AG09309 (cell line): ENCODE measurements at regions not wholly inside any gene's neighbourhood (a gene's known extent, or its start where the extent isn't known, plus 50 kb on each side); places are given as distances from the start of the nearest gene placed in this dataset.
A peak's percentile ranks its signal among the peaks of the same experiment; 100 is the strongest.

Source experiments
- DNase-seq: peaks from one replicate; pipeline ENCODE4 v3.0.0-alpha.2; 2010; ENCODE audit warnings: low read depth
- H3K4me3 ChIP-seq: 2 replicates; pipeline ENCODE4 v1.5.1; 2011; ENCODE audit warnings: mild to moderate bottlenecking, low read depth, low read length, moderate library complexity; ENCODE audit not compliant: control insufficient read depth
- TF ChIP-seq, protein P1 (sequence below): IDR thresholded peaks from 2 replicates; pipeline ENCODE4 v1.5.1; 2011; ENCODE audit warnings: mild to moderate bottlenecking, low read depth, low read length, inconsistent platforms; ENCODE audit not compliant: insufficient read depth, control insufficient read depth; ENCODE audit errors: missing control alignments

DNA sequence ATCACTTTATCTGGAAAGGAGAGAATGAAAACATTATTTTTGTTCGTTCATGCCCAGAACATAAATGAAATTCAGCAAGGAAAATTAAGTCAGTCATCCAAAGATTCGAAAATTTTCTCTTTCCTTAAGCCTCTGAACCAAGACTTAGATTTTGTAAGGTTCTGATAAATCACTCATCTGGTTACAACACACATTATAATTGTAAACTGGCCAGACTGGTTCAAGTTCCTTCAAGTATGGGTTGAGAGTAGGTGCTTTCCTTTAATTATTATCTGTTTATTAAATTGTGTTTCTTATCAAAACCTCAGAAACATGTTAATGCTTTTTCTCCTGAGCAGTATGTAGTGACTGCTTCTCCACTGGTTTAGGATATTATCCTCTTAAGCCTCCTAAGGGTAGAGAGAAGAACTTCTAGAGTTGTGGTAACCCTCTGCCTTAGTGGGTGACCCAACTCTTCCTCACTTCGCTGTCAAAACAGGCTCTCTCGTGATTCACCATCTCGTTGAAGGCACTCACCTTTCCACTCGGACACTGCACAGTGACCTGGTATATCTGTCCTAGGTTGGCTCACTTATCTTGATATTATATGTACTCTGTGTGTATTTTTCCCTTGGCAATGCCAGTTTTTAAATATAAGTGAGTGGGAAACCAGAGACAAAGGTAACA is 325.9 kb downstream of the PAX3 start:
- TF ChIP-seq, protein P1, sequence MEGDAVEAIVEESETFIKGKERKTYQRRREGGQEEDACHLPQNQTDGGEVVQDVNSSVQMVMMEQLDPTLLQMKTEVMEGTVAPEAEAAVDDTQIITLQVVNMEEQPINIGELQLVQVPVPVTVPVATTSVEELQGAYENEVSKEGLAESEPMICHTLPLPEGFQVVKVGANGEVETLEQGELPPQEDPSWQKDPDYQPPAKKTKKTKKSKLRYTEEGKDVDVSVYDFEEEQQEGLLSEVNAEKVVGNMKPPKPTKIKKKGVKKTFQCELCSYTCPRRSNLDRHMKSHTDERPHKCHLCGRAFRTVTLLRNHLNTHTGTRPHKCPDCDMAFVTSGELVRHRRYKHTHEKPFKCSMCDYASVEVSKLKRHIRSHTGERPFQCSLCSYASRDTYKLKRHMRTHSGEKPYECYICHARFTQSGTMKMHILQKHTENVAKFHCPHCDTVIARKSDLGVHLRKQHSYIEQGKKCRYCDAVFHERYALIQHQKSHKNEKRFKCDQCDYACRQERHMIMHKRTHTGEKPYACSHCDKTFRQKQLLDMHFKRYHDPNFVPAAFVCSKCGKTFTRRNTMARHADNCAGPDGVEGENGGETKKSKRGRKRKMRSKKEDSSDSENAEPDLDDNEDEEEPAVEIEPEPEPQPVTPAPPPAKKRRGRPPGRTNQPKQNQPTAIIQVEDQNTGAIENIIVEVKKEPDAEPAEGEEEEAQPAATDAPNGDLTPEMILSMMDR = no peak
- no peak overlapping the region for H3K4me3 ChIP-seq
- DNase-seq = no peak

DNA sequence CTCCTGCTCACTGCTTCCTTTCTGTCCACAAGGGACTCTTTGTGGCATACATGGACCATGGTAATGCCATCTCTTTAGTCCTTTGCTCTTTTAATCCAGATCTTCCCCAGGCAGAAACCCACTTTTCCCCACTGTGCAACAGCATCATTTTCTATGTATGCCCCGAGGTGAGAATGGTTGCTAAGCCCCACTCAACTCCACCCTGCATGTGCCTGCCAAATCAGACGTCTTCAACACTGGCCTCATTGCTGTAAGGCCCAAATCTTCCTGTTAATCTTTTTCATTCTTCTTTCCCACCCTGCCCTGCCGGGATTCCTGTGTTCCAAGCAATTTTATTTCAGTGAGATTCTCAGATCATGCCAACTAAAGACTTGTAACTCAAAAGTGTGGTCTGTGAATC is 328.4 kb downstream of the PAX3 start:
- TF ChIP-seq, protein P1 = no peak
- DNase-seq = no peak
- no peak overlapping the region for H3K4me3 ChIP-seq

DNA sequence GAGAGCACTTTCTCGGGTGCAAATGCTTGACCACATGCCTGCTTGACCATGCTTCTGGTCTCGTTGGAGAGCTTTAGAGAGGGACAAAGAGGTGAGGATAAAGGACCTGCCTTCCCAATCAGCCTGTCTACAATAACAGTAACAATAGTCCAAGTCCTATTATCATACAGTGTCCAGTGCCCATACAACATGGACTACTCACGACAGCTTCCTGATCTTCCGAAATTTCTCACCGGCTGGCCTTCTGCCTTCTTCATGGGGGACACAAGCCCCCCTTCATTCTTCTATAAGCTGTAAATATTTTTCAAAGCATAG is 329.0 kb downstream of the PAX3 start:
- TF ChIP-seq, protein P1 = no peak
- DNase-seq = no peak
- no peak overlapping the region for H3K4me3 ChIP-seq

DNA sequence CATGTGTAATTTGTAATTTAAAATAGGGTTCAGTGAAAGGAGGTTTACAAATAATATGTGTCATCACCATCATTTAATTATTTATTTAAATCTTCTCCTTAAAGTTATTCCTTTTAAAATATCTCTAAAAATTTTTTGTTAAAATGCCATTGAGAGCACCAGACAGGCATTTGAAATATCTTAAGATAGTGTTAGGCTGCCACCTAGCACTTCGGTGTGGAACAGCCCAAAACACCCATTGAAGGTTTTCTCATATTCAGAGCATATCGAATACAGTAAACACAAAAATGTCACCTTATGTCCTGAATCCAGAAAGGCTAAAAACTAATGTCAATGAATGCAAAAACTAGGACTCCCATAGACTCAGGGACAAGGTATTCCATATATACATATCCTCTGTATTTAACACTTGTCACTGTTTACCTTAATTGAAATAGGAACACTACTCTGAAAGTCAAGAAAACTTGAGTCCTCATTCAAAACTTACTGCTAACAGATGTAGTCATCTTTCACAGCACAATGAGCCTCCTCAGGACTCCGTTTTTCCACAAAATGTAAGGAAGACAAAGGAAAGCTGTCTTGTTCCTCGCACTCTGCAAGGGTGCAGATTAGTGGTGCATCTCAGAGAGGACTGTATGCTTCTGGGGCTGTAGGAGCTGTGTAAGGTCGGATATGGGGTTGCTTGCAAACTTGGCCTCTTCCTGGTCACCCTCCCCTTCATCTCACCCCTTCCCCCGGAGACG is 329.5 kb downstream of the PAX3 start:
- no peak overlapping the region for H3K4me3 ChIP-seq
- DNase-seq = peak; percentile 4
- TF ChIP-seq, protein P1 = peak; percentile 65

DNA sequence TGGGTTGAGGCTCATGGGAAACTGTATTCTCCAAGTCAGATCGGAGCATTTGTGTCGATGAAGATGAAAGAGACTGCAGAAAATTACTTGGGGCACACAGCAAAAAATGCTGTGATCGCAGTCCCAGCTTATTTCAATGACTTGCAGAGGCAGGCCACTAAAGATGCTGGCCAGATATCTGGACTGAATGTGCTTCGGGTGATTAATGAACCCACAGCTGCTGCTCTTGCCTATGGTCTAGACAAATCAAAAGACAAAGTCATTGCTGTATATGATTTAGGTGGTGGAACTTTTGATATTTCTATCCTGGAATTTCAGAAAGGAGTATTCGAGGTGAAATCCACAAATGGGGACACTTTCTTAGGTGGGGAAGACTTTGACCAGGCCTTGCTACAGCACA is 336.6 kb downstream of the PAX3 start:
- H3K4me3 ChIP-seq = no peak overlapping the region
- no peak for DNase-seq
- TF ChIP-seq, protein P1 = no peak

DNA sequence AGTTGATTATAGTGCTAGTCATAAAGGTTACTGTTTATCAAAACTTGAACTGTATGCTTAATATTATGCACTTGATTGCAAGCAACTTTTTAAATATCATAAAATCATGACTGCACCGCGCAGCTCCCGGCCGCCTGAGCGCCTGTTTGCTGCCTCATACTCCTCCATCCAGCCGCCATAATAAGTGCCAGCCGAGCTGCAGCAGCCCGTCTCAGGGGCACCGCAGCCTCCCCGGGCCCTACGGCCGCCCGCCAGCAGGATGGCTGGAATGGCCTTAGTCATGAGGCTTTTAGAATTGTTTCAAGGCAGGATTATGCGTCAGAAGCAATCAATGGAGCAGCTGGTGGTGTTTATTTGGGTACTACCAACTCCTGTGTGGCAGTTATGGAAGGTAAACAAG is 337.2 kb downstream of the PAX3 start:
- DNase-seq = no peak
- no peak overlapping the region for H3K4me3 ChIP-seq
- TF ChIP-seq, protein P1 = no peak

DNA sequence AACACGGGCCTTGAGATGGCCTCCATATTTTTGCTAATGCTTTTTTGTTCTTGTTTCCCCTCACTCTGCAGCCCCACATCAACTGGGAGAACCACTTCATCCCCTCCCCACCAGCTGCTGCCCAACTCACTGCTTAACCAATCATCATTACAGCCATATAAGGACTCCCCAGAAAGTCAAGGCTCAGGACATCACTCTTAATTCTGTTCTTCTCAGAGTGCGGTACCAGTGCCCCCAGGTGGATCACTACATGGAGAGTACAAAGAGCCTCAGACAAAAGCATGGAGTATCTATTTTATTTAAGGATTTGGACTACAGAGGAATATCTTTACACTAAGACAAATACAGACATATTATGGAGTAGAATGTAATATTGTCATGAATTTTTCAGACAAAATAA is 340.6 kb downstream of the PAX3 start:
- TF ChIP-seq, protein P1 = no peak
- H3K4me3 ChIP-seq = no peak overlapping the region
- no peak for DNase-seq
